IMR-90 (cell line): ENCODE measurements at regions not wholly inside any gene's neighbourhood (a gene's known extent, or its start where the extent isn't known, plus 50 kb on each side); places are given as distances from the start of the nearest gene placed in this dataset.

ENCODE experiments used
- ATAC-seq: fragments of 200-7000 bp; cut with Tn5 transposase; 2 replicates; pipeline ENCODE4 v1.9.1; 2020; ENCODE audit warnings: low read depth, mild to moderate bottlenecking, moderate library complexity
- BruUV-seq: library from RNA; stranded (reverse); fragments of 400-500 nt; replicated peaks from 2 replicates; lab custom pipeline; 2021; lab: Mats Ljungman, UMichigan
- CTCF ChIA-PET: fragments of 300-600 bp; formaldehyde crosslinking; extraction: SDS; loops from one replicate; lab custom pipeline; 2021; ENCODE audit warnings: antibody characterized with exemption; lab: Yijun Ruan, JAX
- POLR2A ChIA-PET: fragments of 300-600 bp; sonication (Branson Sonifier 250); formaldehyde crosslinking; loops from one replicate; lab custom pipeline; 2022; ENCODE audit warnings: antibody characterized with exemption; ENCODE audit not compliant: unreplicated experiment; lab: Charles Lee
- DNase-seq: peaks from one replicate; pipeline ENCODE4 v3.0.0; 2013
- H2AFZ ChIP-seq: replicated peaks from 2 replicates; pipeline ENCODE3; 2013; ENCODE audit warnings: low read length, mild to moderate bottlenecking; ENCODE audit not compliant: poor library complexity
- H2AK5ac ChIP-seq: 2 replicates; pipeline ENCODE4 v1.6.1; 2013; ENCODE audit warnings: low read depth, low read length, inconsistent platforms
- H2AK9ac ChIP-seq: replicated peaks from 2 replicates; pipeline ENCODE3; 2013; ENCODE audit warnings: mild to moderate bottlenecking, low read depth, low read length, moderate library complexity; ENCODE audit not compliant: poor library complexity
- H2BK120ac ChIP-seq: 2 replicates; pipeline ENCODE4 v1.6.1; 2013; ENCODE audit warnings: low read depth, low read length, inconsistent platforms
- H2BK15ac ChIP-seq: 3 replicates; pipeline ENCODE4 v1.6.1; 2013; ENCODE audit warnings: low read depth, low read length, inconsistent platforms
- H2BK20ac ChIP-seq: 2 replicates; pipeline ENCODE4 v1.6.1; 2013; ENCODE audit warnings: low read depth, mild to moderate bottlenecking, inconsistent platforms, low read length, moderate library complexity
- H2BK5ac ChIP-seq: 2 replicates; pipeline ENCODE4 v1.6.1; 2013; ENCODE audit warnings: mild to moderate bottlenecking, low read depth, low read length, inconsistent platforms; ENCODE audit not compliant: poor library complexity, severe bottlenecking
- H3K14ac ChIP-seq: replicated peaks from 2 replicates; pipeline ENCODE4 v1.6.1; 2013; ENCODE audit warnings: low read depth, low read length, inconsistent platforms
- H3K18ac ChIP-seq: 2 replicates; pipeline ENCODE4 v1.6.1; 2013; ENCODE audit warnings: low read depth, low read length, control low read depth
- H3K23ac ChIP-seq: 2 replicates; pipeline ENCODE4 v1.6.1; 2013; ENCODE audit warnings: low read depth, low read length, inconsistent platforms
- H3K27ac ChIP-seq: 2 replicates; pipeline ENCODE4 v1.5.1; 2013; ENCODE audit warnings: mild to moderate bottlenecking, control low read depth, low read length; ENCODE audit not compliant: insufficient read depth
- H3K27me3 ChIP-seq: 2 replicates; pipeline ENCODE4 v1.6.1; 2013; ENCODE audit warnings: low read length; ENCODE audit not compliant: control insufficient read depth, insufficient read depth
- H3K36me3 ChIP-seq: 2 replicates; pipeline ENCODE4 v1.6.1; 2013; ENCODE audit warnings: low read length, mixed read lengths; ENCODE audit not compliant: control insufficient read depth, insufficient read depth
- H3K4ac ChIP-seq: 2 replicates; pipeline ENCODE4 v1.6.1; 2013; ENCODE audit warnings: low read depth, low read length, inconsistent platforms
- H3K4me1 ChIP-seq: 2 replicates; pipeline ENCODE4 v1.6.1; 2013; ENCODE audit warnings: low read length, mixed read lengths; ENCODE audit not compliant: control insufficient read depth, insufficient read depth
- H3K4me2 ChIP-seq: 2 replicates; pipeline ENCODE4 v1.6.1; 2013; ENCODE audit warnings: low read depth, mild to moderate bottlenecking, control low read depth, low read length, moderate library complexity
- H3K4me3 ChIP-seq: 2 replicates; pipeline ENCODE4 v1.5.1; 2013; ENCODE audit warnings: low read depth, mild to moderate bottlenecking, control low read depth, low read length, moderate library complexity; ENCODE audit not compliant: insufficient read depth
- H3K56ac ChIP-seq: 2 replicates; pipeline ENCODE4 v1.6.1; 2013; ENCODE audit warnings: low read length, inconsistent platforms; ENCODE audit not compliant: insufficient read depth; ENCODE audit errors: extremely low read depth
- H3K79me1 ChIP-seq, 2 experiments: 2 replicates each; pipeline ENCODE4 v1.6.1; 2013; ENCODE audit warnings: low read length in 2 of 2, inconsistent platforms in 1 of 2, low read depth in 1 of 2
- H3K9ac ChIP-seq: 2 replicates; pipeline ENCODE4 v1.6.1; 2013; ENCODE audit warnings: low read depth, low read length, control low read depth
- H3K9me1 ChIP-seq: 2 replicates; pipeline ENCODE4 v1.6.1; 2013; ENCODE audit warnings: low read length, inconsistent platforms; ENCODE audit not compliant: insufficient read depth
- H3K9me3 ChIP-seq: 2 replicates; pipeline ENCODE4 v1.6.1; 2013; ENCODE audit warnings: low read length; ENCODE audit not compliant: control insufficient read depth, insufficient read depth
- H4K20me1 ChIP-seq: 2 replicates; pipeline ENCODE4 v1.6.1; 2013; ENCODE audit warnings: low read length, inconsistent platforms; ENCODE audit not compliant: insufficient read depth
- H4K5ac ChIP-seq: 2 replicates; pipeline ENCODE4 v1.6.1; 2013; ENCODE audit warnings: mild to moderate bottlenecking, low read depth, low read length, control low read depth
- H4K8ac ChIP-seq, 2 experiments: 2 replicates each; pipeline ENCODE4 v1.6.1; 2013; ENCODE audit warnings: low read depth in 2 of 2, low read length in 2 of 2, control low read depth in 1 of 2, inconsistent platforms in 1 of 2
- H4K91ac ChIP-seq: 2 replicates; pipeline ENCODE4 v1.6.1; 2013; ENCODE audit warnings: low read depth, low read length, inconsistent platforms; ENCODE audit not compliant: insufficient read depth
- BHLHE40 ChIP-seq: fragments of 150-350 bp; IDR thresholded peaks from 2 replicates; pipeline ENCODE4 v1.6.1; 2016; ENCODE audit warnings: mild to moderate bottlenecking, low read depth, low read length
- CHD1 ChIP-seq: IDR thresholded peaks from 2 replicates; pipeline ENCODE4 v1.6.1; 2012; ENCODE audit warnings: low read depth, low read length, improper control_type of control experiment
- FOS ChIP-seq: fragments of 150-350 bp; IDR thresholded peaks from 2 replicates; pipeline ENCODE4 v1.6.1; 2016; ENCODE audit warnings: low read depth, low read length
- MXI1 ChIP-seq: IDR thresholded peaks from 2 replicates; pipeline ENCODE4 v1.6.1; 2012; ENCODE audit warnings: low read depth, mild to moderate bottlenecking, low read length, moderate library complexity, borderline replicate concordance
- RAD21 ChIP-seq: IDR thresholded peaks from 2 replicates; pipeline ENCODE4 v1.6.1; 2012; ENCODE audit warnings: low read length, improper control_type of control experiment
- RFX5 ChIP-seq: IDR thresholded peaks from 2 replicates; pipeline ENCODE4 v1.8.0; 2012; ENCODE audit warnings: low read depth, mild to moderate bottlenecking, low read length, moderate library complexity
- SMC3 ChIP-seq: fragments of 150-350 bp; IDR thresholded peaks from 2 replicates; pipeline ENCODE4 v1.6.1; 2016; ENCODE audit warnings: low read depth, mild to moderate bottlenecking, antibody characterized with exemption, low read length, moderate library complexity
- WGBS, 2 experiments: methylation state at CpG; one replicate each; pipeline versions ENCODE4 v1.1.5 to v1.1.7; 2013; ENCODE audit warnings: missing lambda C conversion rate in 2 of 2; ENCODE audit not compliant: insufficient read length in 1 of 2; ENCODE audit errors: extremely low coverage in 2 of 2; 5-methylcytosine and 5-hydroxymethylcytosine counted together
- dilution Hi-C: fragments of 300-500 bp; cut with HindIII; formaldehyde crosslinking; loops from one replicate; pipeline ENCODE4 v1.14.3; 2018; ENCODE audit warnings: low sequenced_read_pairs; ENCODE audit not compliant: unreplicated experiment
- in situ Hi-C: fragments of 300-500 bp; cut with MboI; formaldehyde crosslinking; loops from 3 replicates; pipeline ENCODE4 v1.14.3; 2019; ENCODE audit warnings: low sequenced_read_pairs, inconsistent platforms, mixed read lengths
- intact Hi-C: fragments of 100-400 bp; cut with micrococcal nuclease; formaldehyde crosslinking; loops from 2 replicates; pipeline ENCODE4 v1.10.0; 2022
- TF ChIP-seq, protein P1 (sequence below): fragments of 150-350 bp; IDR thresholded peaks from 2 replicates; pipeline ENCODE4 v1.6.1; 2016; ENCODE audit warnings: low read depth, mild to moderate bottlenecking, low read length, moderate library complexity, borderline replicate concordance

DNA sequence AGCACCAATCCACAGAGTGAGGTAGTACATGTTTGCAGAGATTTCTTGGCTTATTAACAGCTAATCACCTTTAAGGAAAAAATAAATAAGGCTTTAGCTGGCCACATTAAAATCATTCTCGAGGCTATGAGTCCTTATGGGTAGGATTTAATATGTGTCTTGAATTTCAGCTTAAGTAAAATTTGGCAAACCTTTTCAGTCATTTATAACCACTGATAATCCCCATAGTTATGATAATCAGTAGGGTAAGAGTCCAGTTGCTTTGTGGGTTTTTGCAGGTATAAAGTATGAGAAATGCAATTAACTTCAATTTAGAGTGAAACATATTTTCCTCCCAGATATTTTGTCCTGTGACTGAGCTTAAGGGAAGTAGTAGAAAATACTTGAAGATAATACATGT, 1458.9 kb upstream of the FLRT2 start:
- no peak overlapping the region for H4K91ac ChIP-seq
- no TSS peak for BruUV-seq
- H3K18ac ChIP-seq: no peak overlapping the region
- no peak for ATAC-seq
- no peak overlapping the region for H2BK15ac ChIP-seq
- ChIA-PET CTCF (no interaction called here), POLR2A (no interaction called here)
- no peaks in the 10 kb centered on the region for H3K79me1 ChIP-seq
- H3K27me3 ChIP-seq: no peaks in the 10 kb centered on the region
- in situ Hi-C loops: no loop called here
- H4K5ac ChIP-seq: no peak overlapping the region
- H3K4me3 ChIP-seq: no peak overlapping the region
- TF ChIP-seq RAD21 (no peak), CHD1 (no peak), FOS (no peak), RFX5 (no peak), SMC3 (no peak), BHLHE40 (no peak), MXI1 (no peak)
- TF ChIP-seq, protein P1, sequence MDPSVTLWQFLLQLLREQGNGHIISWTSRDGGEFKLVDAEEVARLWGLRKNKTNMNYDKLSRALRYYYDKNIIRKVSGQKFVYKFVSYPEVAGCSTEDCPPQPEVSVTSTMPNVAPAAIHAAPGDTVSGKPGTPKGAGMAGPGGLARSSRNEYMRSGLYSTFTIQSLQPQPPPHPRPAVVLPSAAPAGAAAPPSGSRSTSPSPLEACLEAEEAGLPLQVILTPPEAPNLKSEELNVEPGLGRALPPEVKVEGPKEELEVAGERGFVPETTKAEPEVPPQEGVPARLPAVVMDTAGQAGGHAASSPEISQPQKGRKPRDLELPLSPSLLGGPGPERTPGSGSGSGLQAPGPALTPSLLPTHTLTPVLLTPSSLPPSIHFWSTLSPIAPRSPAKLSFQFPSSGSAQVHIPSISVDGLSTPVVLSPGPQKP: no peak
- WGBS, 2 experiments: no CpG with 5 or more reads among the region's 1 CpG
- H3K27ac ChIP-seq: no peak overlapping the region
- no peak overlapping the region for H3K23ac ChIP-seq
- no peak overlapping the region for H4K8ac ChIP-seq
- no peak overlapping the region for H3K56ac ChIP-seq
- no peak overlapping the region for H3K14ac ChIP-seq
- H3K9me1 ChIP-seq: no peaks in the 10 kb centered on the region
- no peak overlapping the region for H2AFZ ChIP-seq
- H3K9ac ChIP-seq: no peak overlapping the region
- no peak overlapping the region for H2AK5ac ChIP-seq
- H3K4me1 ChIP-seq: no peaks in the 10 kb centered on the region
- no peak overlapping the region for H2AK9ac ChIP-seq
- H3K4ac ChIP-seq: no peak overlapping the region
- H3K4me2 ChIP-seq: no peak overlapping the region
- no peaks in the 10 kb centered on the region for H4K20me1 ChIP-seq
- no peak overlapping the region for H2BK5ac ChIP-seq
- H2BK120ac ChIP-seq: no peak overlapping the region
- H2BK20ac ChIP-seq: no peak overlapping the region
- H3K36me3 ChIP-seq: no peaks in the 10 kb centered on the region
- no peaks in the 10 kb centered on the region for H3K9me3 ChIP-seq
- dilution Hi-C loops: no loop called here
- DNase-seq: no peak
- intact Hi-C loops: no loop called here
